ENCODE measurements at regions not wholly inside any gene's neighbourhood (a gene's known extent, or its start where the extent isn't known, plus 50 kb on each side); places are given as distances from the start of the nearest gene placed in this dataset.

- intact Hi-C loops (cut with DNase I), result no loop called here
- Histone ChIP-seq H3K27me3 (no peaks in the 10 kb centered on the region), H3K27ac (no peak overlapping the region), H3K36me3 (no peaks in the 10 kb centered on the region), H3K4me3 (no peak overlapping the region), H3K4me1 (ENCODE audit: insufficient read depth) (no peaks in the 10 kb centered on the region), H3K9me3 (no peaks in the 10 kb centered on the region)
- DNase-seq, result no peak
- 95 to 99% (median 98%) methylated on average over 4 of the region's 4 CpGs for WGBS, 3 donors
- no peak for TF ChIP-seq CTCF (IDR thresholded peaks at IDR 0.05)
- no peak for TF ChIP-seq POLR2A (IDR thresholded peaks at IDR 0.05)
- no peak for TF ChIP-seq EP300 (IDR thresholded peaks at IDR 0.05)
Measured at GRCh38 chr6:14861491-14861943, 384.4 kb upstream of the JARID2 start.

GRCh38 chr6:14862845-14863244, 383.0 kb upstream of the JARID2 start:
- WGBS, 3 donors, result 90 to 97% (median 91%) methylated on average over 3 of the region's 3 CpGs
- H3K4me1 ChIP-seq (ENCODE audit: insufficient read depth), result no peaks in the 10 kb centered on the region
- no peak overlapping the region for H3K27ac ChIP-seq
- no peaks in the 10 kb centered on the region for H3K9me3 ChIP-seq
- no peak overlapping the region for H3K4me3 ChIP-seq
- no peak for DNase-seq
- intact Hi-C loops (cut with DNase I), result no loop called here
- TF ChIP-seq EP300 (IDR thresholded peaks at IDR 0.05) (no peak), POLR2A (IDR thresholded peaks at IDR 0.05) (no peak), CTCF (IDR thresholded peaks at IDR 0.05) (no peak)
- H3K27me3 ChIP-seq, result no peaks in the 10 kb centered on the region
- no peaks in the 10 kb centered on the region for H3K36me3 ChIP-seq

- no peak for DNase-seq
- intact Hi-C loops (cut with DNase I), result no loop called here
- 55 to 65% (median 59%) methylated on average over 14 of the region's 14 CpGs for WGBS, 3 donors
Measured at GRCh38 chr6:14863902-14864850, 381.7 kb upstream of the JARID2 start.

GRCh38 chr6:14865531-14866100, 380.3 kb upstream of the JARID2 start:
- no peaks in the 10 kb centered on the region for H3K9me3 ChIP-seq
- no peak for DNase-seq
- no peaks in the 10 kb centered on the region for H3K36me3 ChIP-seq
- intact Hi-C loops (cut with DNase I), result no loop called here
- no peaks in the 10 kb centered on the region for H3K4me1 ChIP-seq (ENCODE audit: insufficient read depth)
- no peaks in the 10 kb centered on the region for H3K27me3 ChIP-seq
- no peak overlapping the region for H3K27ac ChIP-seq
- TF ChIP-seq CTCF (IDR thresholded peaks at IDR 0.05), result no peak
- no peak for TF ChIP-seq EP300 (IDR thresholded peaks at IDR 0.05)
- TF ChIP-seq POLR2A (IDR thresholded peaks at IDR 0.05), result no peak
- 34 to 46% (median 40%) methylated on average over 5 of the region's 5 CpGs for WGBS, 3 donors
- H3K4me3 ChIP-seq, result no peak overlapping the region

More at GRCh38 chr6:14863902-14864850, 381.7 kb upstream of the JARID2 start:
- Histone ChIP-seq H3K4me1 (ENCODE audit: insufficient read depth) (no peaks in the 10 kb centered on the region), H3K27ac (no peak overlapping the region), H3K36me3 (no peaks in the 10 kb centered on the region), H3K9me3 (no peaks in the 10 kb centered on the region), H3K4me3 (no peak overlapping the region), H3K27me3 (no peaks in the 10 kb centered on the region)
- TF ChIP-seq POLR2A (IDR thresholded peaks at IDR 0.05) (no peak), CTCF (IDR thresholded peaks at IDR 0.05) (no peak), EP300 (IDR thresholded peaks at IDR 0.05) (no peak)
